ENCODE measurements at regions not wholly inside any gene's neighbourhood (a gene's known extent, or its start where the extent isn't known, plus 50 kb on each side); places are given as distances from the start of the nearest gene placed in this dataset.
"Not testable (repeated sequence)": the region's sequence is repeated elsewhere in the genome, so short reads cannot be mapped to it uniquely, and the experiment has no call there.

- Mint-ChIP-seq H3K27me3 (no peaks in the 10 kb centered on the region), H3K27ac (no peak overlapping the region), H3K36me3 (no peaks in the 10 kb centered on the region), H3K9me3 (no peaks in the 10 kb centered on the region), H3K4me1 (no peaks in the 10 kb centered on the region), H3K4me3 (no peak overlapping the region)
- DNase-seq, result no peak
Observed at GRCh38 chr20:57780398-57780797, 70.6 kb upstream of the PMEPA1 start.

- H3K27me3 Mint-ChIP-seq, result no peaks in the 10 kb centered on the region
- no peak for DNase-seq
- H3K27ac Mint-ChIP-seq, result no peak overlapping the region
- H3K9me3 Mint-ChIP-seq, result no peaks in the 10 kb centered on the region
- no peaks in the 10 kb centered on the region for H3K36me3 Mint-ChIP-seq
- H3K4me3 Mint-ChIP-seq, result no peak overlapping the region
- H3K4me1 Mint-ChIP-seq, result no peaks in the 10 kb centered on the region
Observed at GRCh38 chr20:57779401-57780003, 69.7 kb upstream of the PMEPA1 start.

- no peaks in the 10 kb centered on the region for H3K27me3 Mint-ChIP-seq
- DNase-seq, result no peak
- no peaks in the 10 kb centered on the region for H3K36me3 Mint-ChIP-seq
- no peaks in the 10 kb centered on the region for H3K9me3 Mint-ChIP-seq
- H3K4me1 Mint-ChIP-seq, result no peaks in the 10 kb centered on the region
- no peak overlapping the region for H3K27ac Mint-ChIP-seq
- H3K4me3 Mint-ChIP-seq, result no peak overlapping the region
Observed at GRCh38 chr20:57777911-57778310, 68.1 kb upstream of the PMEPA1 start.

GRCh38 chr20:57774951-57775350 is 65.1 kb upstream of the PMEPA1 start:
- DNase-seq, result no peak
- Mint-ChIP-seq H3K9me3 (no peaks in the 10 kb centered on the region), H3K27ac (no peak overlapping the region), H3K36me3 (no peaks in the 10 kb centered on the region), H3K4me3 (no peak overlapping the region), H3K4me1 (peaks cover under 1% of the 10 kb centered on the region), H3K27me3 (no peaks in the 10 kb centered on the region)

- H3K27ac Mint-ChIP-seq, result no peak overlapping the region
- no peak overlapping the region for H3K4me3 Mint-ChIP-seq
- no peaks in the 10 kb centered on the region for H3K36me3 Mint-ChIP-seq
- DNase-seq, result no peak
- H3K9me3 Mint-ChIP-seq, result no peaks in the 10 kb centered on the region
- H3K27me3 Mint-ChIP-seq, result no peaks in the 10 kb centered on the region
- H3K4me1 Mint-ChIP-seq, result peaks cover 6% of the 10 kb centered on the region
Observed at GRCh38 chr20:57774111-57774880, 64.5 kb upstream of the PMEPA1 start.

- Mint-ChIP-seq H3K27me3 (no peaks in the 10 kb centered on the region), H3K36me3 (no peaks in the 10 kb centered on the region), H3K4me3 (no peak overlapping the region), H3K27ac (no peak overlapping the region), H3K4me1 (peaks cover 6% of the 10 kb centered on the region), H3K9me3 (no peaks in the 10 kb centered on the region)
- DNase-seq, result no peak
Observed at GRCh38 chr20:57773059-57773815, 63.4 kb upstream of the PMEPA1 start.

- DNase-seq, result no peak
- Mint-ChIP-seq H3K27ac (no peak overlapping the region), H3K9me3 (no peaks in the 10 kb centered on the region), H3K4me1 (peaks cover 6% of the 10 kb centered on the region), H3K36me3 (no peaks in the 10 kb centered on the region), H3K4me3 (no peak overlapping the region), H3K27me3 (no peaks in the 10 kb centered on the region)
Observed at GRCh38 chr20:57772349-57772964, 62.6 kb upstream of the PMEPA1 start.

- H3K4me3 Mint-ChIP-seq, result no peak overlapping the region
- peaks cover 6% of the 10 kb centered on the region for H3K4me1 Mint-ChIP-seq
Observed at GRCh38 chr20:57770852-57771720, 61.3 kb upstream of the PMEPA1 start.

GRCh38 chr20:57770401-57770800 is 60.6 kb upstream of the PMEPA1 start:
- not testable (repeated sequence) for H3K36me3 Mint-ChIP-seq, DNase-seq, H3K9me3 Mint-ChIP-seq, H3K27me3 Mint-ChIP-seq, H3K27ac Mint-ChIP-seq, H3K4me1 Mint-ChIP-seq, H3K4me3 Mint-ChIP-seq

More at GRCh38 chr20:57770852-57771720, 61.3 kb upstream of the PMEPA1 start:
- H3K27me3 Mint-ChIP-seq, result no peaks in the 10 kb centered on the region
- no peaks in the 10 kb centered on the region for H3K9me3 Mint-ChIP-seq
- H3K36me3 Mint-ChIP-seq, result no peaks in the 10 kb centered on the region
- no peak overlapping the region for H3K27ac Mint-ChIP-seq
- DNase-seq, result no peak

GRCh38 chr20:57769756-57770155 is 59.9 kb upstream of the PMEPA1 start:
- no peak overlapping the region for H3K27ac Mint-ChIP-seq
- peaks cover 6% of the 10 kb centered on the region for H3K4me1 Mint-ChIP-seq
- no peaks in the 10 kb centered on the region for H3K9me3 Mint-ChIP-seq
- no peak overlapping the region for H3K4me3 Mint-ChIP-seq
- no peak for DNase-seq
- no peaks in the 10 kb centered on the region for H3K27me3 Mint-ChIP-seq
- no peaks in the 10 kb centered on the region for H3K36me3 Mint-ChIP-seq

GRCh38 chr20:57768519-57768918 is 58.7 kb upstream of the PMEPA1 start:
- Mint-ChIP-seq H3K36me3 (no peaks in the 10 kb centered on the region), H3K27me3 (no peaks in the 10 kb centered on the region), H3K4me1 (peaks cover 6% of the 10 kb centered on the region), H3K9me3 (peaks cover 3% of the 10 kb centered on the region), H3K4me3 (no peak overlapping the region), H3K27ac (no peak overlapping the region)
- no peak for DNase-seq

GRCh38 chr20:57767441-57767840 is 57.6 kb upstream of the PMEPA1 start:
- Mint-ChIP-seq H3K27me3 (peaks cover 5% of the 10 kb centered on the region), H3K27ac (no peak overlapping the region), H3K4me3 (no peak overlapping the region), H3K36me3 (no peaks in the 10 kb centered on the region), H3K4me1 (peaks cover 6% of the 10 kb centered on the region), H3K9me3 (peaks cover 3% of the 10 kb centered on the region)
- no peak for DNase-seq

- Mint-ChIP-seq H3K4me1 (no peaks in the 10 kb centered on the region), H3K27me3 (peaks cover 13% of the 10 kb centered on the region), H3K4me3 (no peak overlapping the region), H3K36me3 (no peaks in the 10 kb centered on the region), H3K27ac (no peak overlapping the region), H3K9me3 (peaks cover 3% of the 10 kb centered on the region)
- no peak for DNase-seq
Observed at GRCh38 chr20:57763235-57763595, 53.4 kb upstream of the PMEPA1 start.

- Mint-ChIP-seq H3K4me3 (no peak overlapping the region), H3K4me1 (no peaks in the 10 kb centered on the region), H3K9me3 (peaks cover 3% of the 10 kb centered on the region)
Observed at GRCh38 chr20:57762531-57763234, 52.9 kb upstream of the PMEPA1 start.

More at GRCh38 chr20:57762531-57763234, 52.9 kb upstream of the PMEPA1 start:
- H3K27ac Mint-ChIP-seq, result no peak overlapping the region
- no peak for DNase-seq
- no peaks in the 10 kb centered on the region for H3K36me3 Mint-ChIP-seq
- H3K27me3 Mint-ChIP-seq, result peaks cover 13% of the 10 kb centered on the region
